ENCODE measurements at regions not wholly inside any gene's neighbourhood (a gene's known extent, or its start where the extent isn't known, plus 50 kb on each side); places are given as distances from the start of the nearest gene placed in this dataset.

DNA sequence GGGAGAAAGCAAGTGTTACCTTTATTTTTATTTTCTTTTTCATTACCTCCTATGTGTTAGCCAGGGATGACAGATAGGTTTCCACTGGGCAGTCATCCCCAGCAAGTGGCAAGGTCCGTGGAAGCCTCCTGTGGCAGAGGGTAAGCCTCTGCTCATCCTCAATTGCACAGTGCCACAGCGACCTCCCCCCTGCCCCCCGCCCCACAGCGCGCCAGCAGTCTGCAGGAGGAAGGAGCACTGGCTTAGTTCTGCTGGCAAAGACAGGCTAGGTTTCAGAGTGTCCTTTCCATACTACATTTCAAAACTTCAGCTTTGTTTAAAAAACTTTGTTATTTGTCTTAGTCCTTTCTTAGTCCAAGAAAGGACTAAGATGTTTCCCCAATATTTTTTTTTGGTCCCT, 194.7 kb downstream of the EXOC5 start:
- peaks cover 30% of the 10 kb centered on the region for H3K27me3 ChIP-seq (ENCODE audit: insufficient read depth, low read length, poor library complexity)
- H3K36me3 ChIP-seq (ENCODE audit: insufficient read depth, low read length), result no peaks in the 10 kb centered on the region
- no peak for DNase-seq
- no peak overlapping the region for H3K9ac ChIP-seq (ENCODE audit: low read depth, low read length)
- no peak overlapping the region for H3K4me2 ChIP-seq (ENCODE audit: insufficient read depth, low read length)
- no peaks in the 10 kb centered on the region for H3K79me2 ChIP-seq (ENCODE audit: insufficient read depth, low read length)
- H3K27ac ChIP-seq (ENCODE audit: low read length), result no peak overlapping the region
- no peak overlapping the region for H2AFZ ChIP-seq (ENCODE audit: low read depth, low read length)
- no peaks in the 10 kb centered on the region for H4K20me1 ChIP-seq (ENCODE audit: insufficient read depth, low read length)
- no peak overlapping the region for H3K4me3 ChIP-seq (ENCODE audit: low read depth in 1 of 2, low read length in 2 of 2)
- TF ChIP-seq, protein P1, sequence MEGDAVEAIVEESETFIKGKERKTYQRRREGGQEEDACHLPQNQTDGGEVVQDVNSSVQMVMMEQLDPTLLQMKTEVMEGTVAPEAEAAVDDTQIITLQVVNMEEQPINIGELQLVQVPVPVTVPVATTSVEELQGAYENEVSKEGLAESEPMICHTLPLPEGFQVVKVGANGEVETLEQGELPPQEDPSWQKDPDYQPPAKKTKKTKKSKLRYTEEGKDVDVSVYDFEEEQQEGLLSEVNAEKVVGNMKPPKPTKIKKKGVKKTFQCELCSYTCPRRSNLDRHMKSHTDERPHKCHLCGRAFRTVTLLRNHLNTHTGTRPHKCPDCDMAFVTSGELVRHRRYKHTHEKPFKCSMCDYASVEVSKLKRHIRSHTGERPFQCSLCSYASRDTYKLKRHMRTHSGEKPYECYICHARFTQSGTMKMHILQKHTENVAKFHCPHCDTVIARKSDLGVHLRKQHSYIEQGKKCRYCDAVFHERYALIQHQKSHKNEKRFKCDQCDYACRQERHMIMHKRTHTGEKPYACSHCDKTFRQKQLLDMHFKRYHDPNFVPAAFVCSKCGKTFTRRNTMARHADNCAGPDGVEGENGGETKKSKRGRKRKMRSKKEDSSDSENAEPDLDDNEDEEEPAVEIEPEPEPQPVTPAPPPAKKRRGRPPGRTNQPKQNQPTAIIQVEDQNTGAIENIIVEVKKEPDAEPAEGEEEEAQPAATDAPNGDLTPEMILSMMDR (IDR thresholded peaks at IDR 0.05; ENCODE audit: borderline replicate concordance, extremely low read depth, low read length, poor library complexity, severe bottlenecking), result no peak
- TF ChIP-seq EZH2 (IDR thresholded peaks at IDR 0.05; ENCODE audit: borderline replicate concordance, low read depth, low read length, severe bottlenecking), result no peak
- no peaks in the 10 kb centered on the region for H3K9me3 ChIP-seq (ENCODE audit: insufficient read depth, low read length, severe bottlenecking)
- ATAC-seq (ENCODE audit: insufficient read depth, low read depth), result no peak
- H3K4me1 ChIP-seq (ENCODE audit: insufficient read depth, low read length), result no peaks in the 10 kb centered on the region

DNA sequence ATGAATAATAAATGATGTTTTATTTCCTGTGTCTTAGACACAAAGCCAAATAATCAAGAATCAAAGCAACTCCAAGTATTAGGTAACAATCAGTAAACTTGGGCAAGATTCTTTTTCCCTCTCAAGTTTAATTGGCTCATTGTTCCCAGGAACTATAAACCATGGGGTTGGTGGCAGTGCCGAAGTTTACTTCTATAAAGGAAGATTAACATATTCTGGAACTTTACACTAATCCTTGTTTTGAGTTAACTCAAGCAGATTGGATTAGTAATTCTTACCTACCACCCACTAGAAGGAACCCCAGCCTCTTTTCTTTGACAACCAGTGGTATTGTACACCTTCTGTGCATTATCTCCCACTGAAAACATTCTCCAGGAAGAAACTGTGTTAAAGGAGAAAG, 197.1 kb downstream of the EXOC5 start:
- no peak for DNase-seq
- Histone ChIP-seq H3K27ac (ENCODE audit: low read length) (no peak overlapping the region), H3K27me3 (ENCODE audit: insufficient read depth, low read length, poor library complexity) (peaks cover 44% of the 10 kb centered on the region)

DNA sequence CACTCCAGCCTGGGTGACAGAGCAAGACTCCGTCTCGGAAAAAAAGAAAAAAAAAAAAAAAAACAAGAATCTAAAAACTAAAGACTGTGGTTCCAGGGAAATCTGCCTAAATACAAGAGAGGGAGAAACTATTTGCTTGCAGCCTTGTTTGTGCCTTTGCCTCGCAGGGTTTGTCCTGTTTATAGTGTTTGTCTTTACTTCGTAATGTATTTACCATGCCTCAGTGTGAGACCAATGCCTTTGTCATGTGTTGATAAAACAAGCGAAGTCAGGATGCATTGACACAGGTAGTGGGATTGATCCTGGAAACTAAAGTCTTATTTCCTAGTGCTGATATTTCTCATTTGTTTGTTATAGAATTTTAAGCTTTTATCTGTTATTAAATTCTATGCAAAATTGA, 199.0 kb downstream of the EXOC5 start:
- Histone ChIP-seq H3K27me3 (ENCODE audit: insufficient read depth, low read length, poor library complexity) (peaks cover 43% of the 10 kb centered on the region), H3K4me2 (ENCODE audit: insufficient read depth, low read length) (no peak overlapping the region), H2AFZ (ENCODE audit: low read depth, low read length) (no peak overlapping the region), H3K79me2 (ENCODE audit: insufficient read depth, low read length) (no peaks in the 10 kb centered on the region), H3K9me3 (ENCODE audit: insufficient read depth, low read length, severe bottlenecking) (no peaks in the 10 kb centered on the region), H3K27ac (ENCODE audit: low read length) (no peak overlapping the region), H3K9ac (ENCODE audit: low read depth, low read length) (no peak overlapping the region), H4K20me1 (ENCODE audit: insufficient read depth, low read length) (no peaks in the 10 kb centered on the region), H3K4me3 (ENCODE audit: low read depth in 1 of 2, low read length in 2 of 2) (no peak overlapping the region), H3K4me1 (ENCODE audit: insufficient read depth, low read length) (no peaks in the 10 kb centered on the region), H3K36me3 (ENCODE audit: insufficient read depth, low read length) (no peaks in the 10 kb centered on the region)
- TF ChIP-seq, protein P1 (IDR thresholded peaks at IDR 0.05; ENCODE audit: borderline replicate concordance, extremely low read depth, low read length, poor library complexity, severe bottlenecking), result no peak
- no peak for TF ChIP-seq EZH2 (IDR thresholded peaks at IDR 0.05; ENCODE audit: borderline replicate concordance, low read depth, low read length, severe bottlenecking)
- ATAC-seq (ENCODE audit: insufficient read depth, low read depth) (no peak), DNase-seq (no peak)

More for the DNA sequence above, 197.1 kb downstream of the EXOC5 start:
- H3K9me3 ChIP-seq (ENCODE audit: insufficient read depth, low read length, severe bottlenecking), result no peaks in the 10 kb centered on the region
- no peaks in the 10 kb centered on the region for H3K79me2 ChIP-seq (ENCODE audit: insufficient read depth, low read length)
- no peak overlapping the region for H3K4me2 ChIP-seq (ENCODE audit: insufficient read depth, low read length)
- no peak for ATAC-seq (ENCODE audit: insufficient read depth, low read depth)
- no peak overlapping the region for H3K9ac ChIP-seq (ENCODE audit: low read depth, low read length)
- H2AFZ ChIP-seq (ENCODE audit: low read depth, low read length), result no peak overlapping the region
- no peaks in the 10 kb centered on the region for H4K20me1 ChIP-seq (ENCODE audit: insufficient read depth, low read length)
- H3K36me3 ChIP-seq (ENCODE audit: insufficient read depth, low read length), result no peaks in the 10 kb centered on the region
- no peak overlapping the region for H3K4me3 ChIP-seq (ENCODE audit: low read depth in 1 of 2, low read length in 2 of 2)
- TF ChIP-seq, protein P1 (IDR thresholded peaks at IDR 0.05; ENCODE audit: borderline replicate concordance, extremely low read depth, low read length, poor library complexity, severe bottlenecking), result no peak
- TF ChIP-seq EZH2 (IDR thresholded peaks at IDR 0.05; ENCODE audit: borderline replicate concordance, low read depth, low read length, severe bottlenecking), result no peak
- H3K4me1 ChIP-seq (ENCODE audit: insufficient read depth, low read length), result no peaks in the 10 kb centered on the region

DNA sequence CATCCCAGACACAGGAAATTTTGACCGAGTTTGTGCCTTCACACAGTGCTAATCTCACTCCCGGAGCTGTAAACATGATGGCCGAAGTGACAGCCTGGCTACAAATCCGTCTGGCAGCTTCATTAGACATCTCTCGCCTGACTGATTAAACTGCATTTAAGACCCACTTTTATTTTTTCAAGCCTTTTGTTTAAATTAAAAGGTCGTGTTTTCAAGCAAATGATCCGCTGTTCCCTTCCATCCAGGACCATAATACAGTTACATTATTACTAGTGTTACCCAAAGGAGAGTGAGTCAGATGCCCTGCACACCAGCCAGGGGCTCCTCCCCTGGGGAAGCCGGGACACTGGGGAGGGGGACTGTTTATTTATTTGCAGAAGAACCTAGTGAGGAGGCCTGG, 200.2 kb downstream of the EXOC5 start:
- ATAC-seq (ENCODE audit: insufficient read depth, low read depth), result no peak
- Histone ChIP-seq H2AFZ (ENCODE audit: low read depth, low read length) (no peak overlapping the region), H3K9me3 (ENCODE audit: insufficient read depth, low read length, severe bottlenecking) (no peaks in the 10 kb centered on the region), H3K4me2 (ENCODE audit: insufficient read depth, low read length) (no peak overlapping the region), H3K4me3 (ENCODE audit: low read depth in 1 of 2, low read length in 2 of 2) (no peak overlapping the region), H3K36me3 (ENCODE audit: insufficient read depth, low read length) (no peaks in the 10 kb centered on the region), H3K9ac (ENCODE audit: low read depth, low read length) (no peak overlapping the region), H4K20me1 (ENCODE audit: insufficient read depth, low read length) (no peaks in the 10 kb centered on the region), H3K27me3 (ENCODE audit: insufficient read depth, low read length, poor library complexity) (peaks cover 38% of the 10 kb centered on the region), H3K4me1 (ENCODE audit: insufficient read depth, low read length) (no peaks in the 10 kb centered on the region), H3K27ac (ENCODE audit: low read length) (no peak overlapping the region), H3K79me2 (ENCODE audit: insufficient read depth, low read length) (no peaks in the 10 kb centered on the region)
- DNase-seq, result no peak
- no peak for TF ChIP-seq EZH2 (IDR thresholded peaks at IDR 0.05; ENCODE audit: borderline replicate concordance, low read depth, low read length, severe bottlenecking)
- TF ChIP-seq, protein P1 (IDR thresholded peaks at IDR 0.05; ENCODE audit: borderline replicate concordance, extremely low read depth, low read length, poor library complexity, severe bottlenecking), result no peak

All from DND-41 (cell line).